ENCODE measurements at regions not wholly inside any gene's neighbourhood (a gene's known extent, or its start where the extent isn't known, plus 50 kb on each side); places are given as distances from the start of the nearest gene placed in this dataset.
"Not testable (repeated sequence)": the region's sequence is repeated elsewhere in the genome, so short reads cannot be mapped to it uniquely, and the experiment has no call there.

DNA sequence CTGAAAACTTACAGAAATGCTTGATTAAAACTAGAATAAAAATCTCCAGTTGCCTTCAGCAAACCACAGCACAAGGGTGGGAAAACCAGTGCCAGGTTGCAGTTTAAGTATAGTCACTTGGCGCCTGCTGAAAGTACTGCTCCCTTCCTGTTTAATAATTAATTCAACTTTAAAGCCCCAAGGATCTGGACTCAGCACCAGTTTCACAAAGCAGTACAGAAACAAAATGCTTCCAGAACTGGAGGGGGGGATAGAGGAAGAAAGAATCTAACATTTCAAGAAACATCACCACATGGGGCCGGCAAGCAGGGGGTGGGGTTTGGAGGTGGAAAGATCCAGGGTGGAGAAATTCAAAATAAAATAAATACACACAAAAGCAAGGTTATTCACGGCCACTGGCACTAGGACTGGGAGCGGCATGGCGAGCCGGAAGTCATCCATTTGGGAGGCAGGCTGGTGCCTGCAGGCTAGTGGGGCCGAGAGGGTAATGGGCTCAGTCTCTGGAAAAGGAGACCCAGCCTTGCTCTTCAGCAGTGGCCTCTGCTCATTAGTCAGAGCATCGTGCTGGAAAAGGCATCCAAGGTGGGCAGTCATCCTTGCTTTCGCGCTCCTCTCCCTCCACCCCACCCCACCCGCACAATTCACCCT, 85.8 kb downstream of the POU3F3 start:
- no peak overlapping the region for H3K4me3 Mint-ChIP-seq
- CTCF ChIA-PET: no interaction called here

DNA sequence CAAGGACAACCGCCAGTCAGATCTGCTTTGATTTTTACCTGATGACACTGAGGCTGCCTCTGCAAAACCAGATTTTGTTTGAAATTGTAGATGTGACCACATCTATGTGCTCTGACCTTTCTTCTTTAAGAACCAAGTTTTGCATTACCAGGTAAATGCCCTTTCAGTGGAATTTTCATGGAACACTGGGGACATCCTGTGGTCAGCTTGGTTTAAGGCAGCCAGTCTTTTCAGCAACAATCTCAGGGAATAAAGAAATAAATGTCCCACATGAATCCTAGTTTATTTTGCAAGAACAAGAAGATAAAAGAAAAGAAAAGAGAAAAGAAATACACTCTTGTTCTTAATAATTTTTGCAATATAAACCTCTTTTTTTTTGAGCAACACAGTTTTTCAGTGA, 90.6 kb downstream of the POU3F3 start:
- Mint-ChIP-seq H3K27ac (no peak overlapping the region), H3K4me3 (no peak overlapping the region), H3K4me1 (no peaks in the 10 kb centered on the region), H3K36me3 (ENCODE audit: low read depth) (no peaks in the 10 kb centered on the region), H3K27me3 (peaks cover 16% of the 10 kb centered on the region), H3K9me3 (ENCODE audit: low read depth) (no peaks in the 10 kb centered on the region)
- intact Hi-C loops (cut with DNase I, micrococcal nuclease): no loop called here
- ATAC-seq (no peak), DNase-seq (no peak)
- ChIA-PET CTCF (no interaction called here), POLR2A (no interaction called here)

More for the DNA sequence above, 85.8 kb downstream of the POU3F3 start:
- POLR2A ChIA-PET: no interaction called here
- intact Hi-C loops (cut with DNase I, micrococcal nuclease): no loop called here
- Mint-ChIP-seq H3K27me3 (peaks cover 8% of the 10 kb centered on the region), H3K9me3 (ENCODE audit: low read depth) (no peaks in the 10 kb centered on the region), H3K4me1 (peaks cover 9% of the 10 kb centered on the region), H3K36me3 (ENCODE audit: low read depth) (no peaks in the 10 kb centered on the region), H3K27ac (no peak overlapping the region)
- DNase-seq (no peak), ATAC-seq (no peak)

DNA sequence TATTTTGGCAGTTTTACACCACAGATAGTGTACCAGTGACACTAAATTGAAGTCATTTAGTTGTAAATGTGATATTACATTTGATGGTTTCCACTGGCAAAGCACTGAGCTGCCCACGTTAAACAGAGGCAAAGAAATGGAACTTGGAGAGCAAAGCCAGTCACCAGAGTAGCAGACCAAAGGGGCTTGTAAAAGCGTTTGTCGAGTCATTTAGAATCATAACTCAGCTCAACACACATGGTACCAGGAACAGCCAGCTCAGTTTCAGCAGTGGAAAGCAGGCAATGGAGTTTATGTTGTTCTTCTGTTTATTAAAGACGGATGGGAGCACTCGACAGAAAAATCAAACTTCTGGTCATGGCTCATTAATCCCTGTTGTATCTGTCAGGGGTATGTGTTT, 91.2 kb downstream of the POU3F3 start:
- H3K27ac Mint-ChIP-seq: no peak overlapping the region
- ChIA-PET POLR2A (interaction anchor here (0.5 kb wide), 1 partner anchor 104 kb away, joined by 4 read pairs; no protein-coding TSS in a partner anchor), CTCF (no interaction called here)
- DNase-seq: no peak
- no peak for ATAC-seq
- H3K36me3 Mint-ChIP-seq (ENCODE audit: low read depth): no peaks in the 10 kb centered on the region
- no peaks in the 10 kb centered on the region for H3K4me1 Mint-ChIP-seq
- H3K4me3 Mint-ChIP-seq: no peak overlapping the region
- intact Hi-C loops (cut with DNase I, micrococcal nuclease): no loop called here
- H3K27me3 Mint-ChIP-seq: peaks cover 16% of the 10 kb centered on the region
- H3K9me3 Mint-ChIP-seq (ENCODE audit: low read depth): no peaks in the 10 kb centered on the region

DNA sequence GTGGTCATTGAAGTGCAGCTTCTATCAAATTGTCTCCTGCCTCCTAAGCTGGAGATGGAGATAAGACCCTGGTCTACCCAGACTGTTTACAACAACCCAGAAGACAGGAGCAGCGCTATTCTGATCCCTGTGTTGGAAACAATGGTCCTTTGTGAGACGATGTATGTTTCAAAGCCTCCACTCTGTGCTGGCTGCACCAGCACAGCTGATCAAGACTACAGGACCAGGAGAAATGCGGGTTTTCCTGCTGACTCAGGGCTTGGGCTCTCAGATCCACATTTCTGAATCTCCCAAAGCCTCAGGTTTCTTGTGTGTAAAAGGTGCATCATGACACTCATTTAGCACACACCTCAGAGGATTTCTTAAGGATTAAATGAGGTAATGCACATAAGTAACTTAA, 92.0 kb downstream of the POU3F3 start:
- POLR2A ChIA-PET: interaction anchor here (0.5 kb wide), 1 partner anchor 105 kb away, joined by 4 read pairs; no protein-coding TSS in a partner anchor
- Mint-ChIP-seq H3K4me3 (no peak overlapping the region), H3K27ac (no peak overlapping the region), H3K36me3 (ENCODE audit: low read depth) (no peaks in the 10 kb centered on the region), H3K9me3 (ENCODE audit: low read depth) (no peaks in the 10 kb centered on the region), H3K4me1 (no peaks in the 10 kb centered on the region), H3K27me3 (peaks cover 12% of the 10 kb centered on the region)
- ATAC-seq (no peak), DNase-seq (no peak)
- intact Hi-C loops (cut with DNase I, micrococcal nuclease): no loop called here
- CTCF ChIA-PET: no interaction called here

DNA sequence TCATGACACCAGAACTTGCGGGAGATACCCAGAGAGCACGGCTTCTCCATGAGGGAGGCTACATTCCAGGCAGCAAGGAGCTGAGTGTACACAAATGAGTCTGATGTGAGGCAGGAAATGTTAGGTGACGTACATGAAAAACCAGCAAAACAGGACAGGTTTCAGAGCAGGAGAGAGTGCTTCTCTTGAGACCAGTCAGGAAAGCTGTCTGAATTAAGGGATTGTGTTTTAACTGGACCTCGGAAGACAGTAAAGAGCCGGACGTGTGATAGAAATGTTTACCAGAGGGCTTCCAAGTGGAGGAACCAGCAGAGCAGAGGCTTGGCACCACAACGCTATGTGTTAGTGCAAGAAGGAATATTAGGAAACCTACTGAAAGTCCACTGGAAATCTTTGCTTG, 90.4 kb upstream of the MRPS9 start:
- intact Hi-C loops (cut with DNase I, micrococcal nuclease): not testable (repeated sequence)

DNA sequence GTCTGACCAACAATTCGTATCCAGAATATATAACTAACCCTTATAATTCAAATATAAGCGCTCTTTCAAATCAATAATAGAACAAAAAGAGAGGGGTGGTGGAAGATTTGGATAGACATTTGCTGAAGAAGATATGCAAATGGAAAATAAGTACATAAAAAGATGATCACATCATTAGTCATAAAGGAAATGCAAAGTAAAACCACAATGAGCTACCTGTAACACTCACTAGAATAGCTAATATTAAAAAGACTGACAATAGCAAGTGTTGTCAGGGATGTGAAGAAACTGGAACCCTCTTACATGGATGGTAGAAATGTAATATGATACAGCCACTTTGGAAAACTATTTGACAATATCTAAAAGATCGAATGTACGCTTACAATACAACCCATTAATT, 84.9 kb upstream of the MRPS9 start:
- DNase-seq (no peak), ATAC-seq (no peak)
- Mint-ChIP-seq H3K27me3 (peaks cover 4% of the 10 kb centered on the region), H3K9me3 (ENCODE audit: low read depth) (no peaks in the 10 kb centered on the region), H3K27ac (no peak overlapping the region), H3K4me3 (no peak overlapping the region), H3K36me3 (ENCODE audit: low read depth) (no peaks in the 10 kb centered on the region), H3K4me1 (no peaks in the 10 kb centered on the region)
- intact Hi-C loops (cut with DNase I, micrococcal nuclease): no loop called here
- CTCF ChIA-PET: no interaction called here
- POLR2A ChIA-PET: no interaction called here

More for the DNA sequence above, 90.4 kb upstream of the MRPS9 start:
- ATAC-seq; H3K36me3 Mint-ChIP-seq (ENCODE audit: low read depth); H3K4me3 Mint-ChIP-seq; H3K9me3 Mint-ChIP-seq (ENCODE audit: low read depth); POLR2A ChIA-PET; H3K27ac Mint-ChIP-seq; DNase-seq; CTCF ChIA-PET; H3K4me1 Mint-ChIP-seq: not testable (repeated sequence)
- H3K27me3 Mint-ChIP-seq: peaks cover 10% of the 10 kb centered on the region

DNA sequence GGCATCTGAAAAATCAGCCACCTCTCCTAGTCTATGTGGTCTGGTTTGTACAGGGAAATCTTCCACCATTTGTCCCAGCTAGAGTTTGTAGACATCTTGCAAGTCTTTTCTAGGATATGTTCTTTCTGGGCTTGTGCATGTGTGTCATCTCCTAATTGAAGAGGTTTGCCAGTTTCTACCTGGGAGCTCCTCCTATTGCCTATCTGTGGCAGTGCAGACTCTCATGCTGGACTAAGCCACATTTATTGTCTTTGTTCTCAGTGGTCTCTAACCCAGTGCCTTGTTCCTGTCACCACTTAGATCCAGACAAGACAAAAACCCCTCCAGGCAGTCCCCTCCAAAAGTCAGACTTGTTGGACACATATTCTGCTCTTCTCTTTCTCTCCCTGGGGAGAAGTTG, 72.0 kb upstream of the MRPS9 start:
- Mint-ChIP-seq H3K36me3 (ENCODE audit: low read depth) (peaks cover 3% of the 10 kb centered on the region), H3K27ac (no peak overlapping the region), H3K27me3 (peaks cover 21% of the 10 kb centered on the region), H3K4me1 (no peaks in the 10 kb centered on the region), H3K4me3 (no peak overlapping the region), H3K9me3 (ENCODE audit: low read depth) (peaks cover 21% of the 10 kb centered on the region)
- DNase-seq (no peak), ATAC-seq (no peak)
- intact Hi-C loops (cut with DNase I, micrococcal nuclease): no loop called here
- ChIA-PET POLR2A (no interaction called here), CTCF (no interaction called here)

DNA sequence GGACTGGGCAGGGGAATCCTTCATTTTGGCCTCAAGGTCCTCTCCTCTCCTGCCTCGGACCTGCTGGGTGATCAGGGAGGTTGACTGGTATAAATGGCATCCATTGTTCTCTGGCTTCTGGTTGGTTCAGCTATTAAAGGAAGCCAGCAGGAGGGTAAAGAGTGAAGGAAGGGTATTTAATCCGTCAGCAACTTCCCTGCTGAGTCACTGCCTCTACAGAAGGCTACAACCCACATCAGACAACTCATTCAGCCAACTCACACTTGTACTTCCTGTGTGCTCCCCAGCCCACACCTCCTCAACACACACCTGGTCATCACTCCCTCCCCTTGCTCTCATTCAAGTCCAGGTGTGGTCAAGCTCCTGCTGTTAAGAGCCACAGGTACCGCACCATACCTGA, 68.3 kb upstream of the MRPS9 start:
- ATAC-seq: peak; percentile 30
- no peak overlapping the region for H3K4me3 Mint-ChIP-seq
- H3K4me1 Mint-ChIP-seq: no peaks in the 10 kb centered on the region
- intact Hi-C loops (cut with DNase I, micrococcal nuclease): no loop called here
- ChIA-PET POLR2A (no interaction called here), CTCF (no interaction called here)
- peaks cover 4% of the 10 kb centered on the region for H3K9me3 Mint-ChIP-seq (ENCODE audit: low read depth)
- peak; percentile 6 for DNase-seq
- no peaks in the 10 kb centered on the region for H3K36me3 Mint-ChIP-seq (ENCODE audit: low read depth)
- H3K27ac Mint-ChIP-seq: no peak overlapping the region
- H3K27me3 Mint-ChIP-seq: peaks cover 13% of the 10 kb centered on the region

DNA sequence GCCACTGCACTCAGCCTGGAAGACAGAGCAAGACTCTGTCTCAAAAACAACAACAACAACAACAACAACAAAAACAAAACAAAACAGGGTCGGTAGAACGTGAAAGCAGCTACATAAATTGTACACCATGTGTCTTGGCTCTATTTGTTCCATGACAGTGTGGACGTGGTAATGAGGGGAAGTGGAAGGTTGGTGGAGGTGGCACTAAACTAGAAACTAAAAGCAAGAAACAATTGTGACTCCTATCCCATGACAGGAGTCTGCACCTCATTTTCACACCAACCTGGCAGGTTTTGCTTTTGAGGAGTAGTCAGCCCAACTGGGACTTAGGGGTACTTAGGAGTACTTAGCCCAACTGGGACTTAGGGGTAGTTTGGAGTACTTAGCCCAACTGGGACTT, 62.5 kb upstream of the MRPS9 start:
- POLR2A ChIA-PET: no interaction called here
- Mint-ChIP-seq H3K4me1 (peaks cover 6% of the 10 kb centered on the region), H3K27me3 (peaks cover 3% of the 10 kb centered on the region), H3K9me3 (ENCODE audit: low read depth) (no peaks in the 10 kb centered on the region), H3K36me3 (ENCODE audit: low read depth) (no peaks in the 10 kb centered on the region), H3K27ac (no peak overlapping the region), H3K4me3 (no peak overlapping the region)
- no peak for DNase-seq
- intact Hi-C loops (cut with DNase I, micrococcal nuclease): no loop called here
- peak; percentile 19 for ATAC-seq
- CTCF ChIA-PET: interaction anchor here (0.8 kb wide), 3 partner anchors 10 to 733 kb away, joined by 3 to 4 read pairs (median 3); no protein-coding TSS in a partner anchor

DNA sequence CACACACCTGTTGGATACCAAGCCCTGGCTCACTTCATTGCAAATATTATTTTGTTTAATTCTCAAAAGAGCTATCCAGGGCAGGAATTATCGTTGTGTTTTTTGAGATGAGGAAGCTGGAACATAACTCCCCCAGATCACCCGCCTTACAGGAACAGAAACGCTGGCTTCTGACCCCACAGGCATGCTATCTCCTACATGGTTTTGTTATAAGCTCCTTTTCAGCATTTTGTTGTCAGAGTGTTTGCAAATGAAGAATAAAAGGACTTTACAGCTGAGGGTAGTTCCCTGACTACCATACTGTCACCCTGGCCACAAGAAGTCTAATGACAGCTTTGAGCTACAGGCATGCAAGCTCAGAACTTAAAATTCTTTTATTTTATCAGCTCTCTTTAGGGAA, 62.0 kb upstream of the MRPS9 start:
- CTCF ChIA-PET: interaction anchor here (0.8 kb wide), 3 partner anchors 9 to 734 kb away, joined by 3 to 4 read pairs (median 3); no protein-coding TSS in a partner anchor
- no peaks in the 10 kb centered on the region for H3K9me3 Mint-ChIP-seq (ENCODE audit: low read depth)

DNA sequence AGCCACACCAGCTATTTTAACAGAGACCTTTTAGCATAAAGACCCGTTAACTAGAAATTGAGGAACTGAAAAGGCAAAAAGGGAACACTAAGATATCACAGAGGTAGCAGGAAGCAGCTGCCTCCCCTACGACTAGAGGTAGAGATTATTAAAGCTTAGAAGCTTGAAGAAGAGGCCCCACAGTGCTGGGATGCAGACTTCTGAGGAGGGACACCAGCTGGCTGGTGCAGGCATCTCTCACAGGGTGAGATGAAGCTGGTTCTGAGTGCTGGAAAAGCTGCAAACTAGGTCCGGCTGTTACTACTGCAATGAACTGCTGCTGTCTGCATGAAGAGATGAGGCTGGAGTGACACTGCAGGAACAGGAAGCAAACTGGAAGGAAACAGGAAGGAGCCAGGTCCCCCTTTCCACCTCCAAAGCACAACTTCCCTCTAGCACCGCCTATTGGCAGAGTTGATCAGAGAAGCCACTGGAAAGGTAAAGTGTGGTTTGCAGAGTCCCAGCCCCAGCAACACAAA, 61.2 kb upstream of the MRPS9 start:
- POLR2A ChIA-PET: no interaction called here
- ATAC-seq (peak; percentile 49), DNase-seq (peak; percentile 48)
- CTCF ChIA-PET: no interaction called here
- Mint-ChIP-seq H3K4me1 (peaks cover 6% of the 10 kb centered on the region), H3K36me3 (ENCODE audit: low read depth) (no peaks in the 10 kb centered on the region), H3K27ac (no peak overlapping the region), H3K27me3 (no peaks in the 10 kb centered on the region), H3K4me3 (peak overlapping the region; percentile 24), H3K9me3 (ENCODE audit: low read depth) (no peaks in the 10 kb centered on the region)
- intact Hi-C loops (cut with DNase I, micrococcal nuclease): no loop called here

More for the DNA sequence above, 62.0 kb upstream of the MRPS9 start:
- Mint-ChIP-seq H3K36me3 (ENCODE audit: low read depth) (no peaks in the 10 kb centered on the region), H3K27ac (no peak overlapping the region), H3K27me3 (peaks cover 2% of the 10 kb centered on the region), H3K4me1 (peaks cover 6% of the 10 kb centered on the region), H3K4me3 (no peak overlapping the region)
- POLR2A ChIA-PET: no interaction called here
- ATAC-seq (no peak), DNase-seq (no peak)
- intact Hi-C loops (cut with DNase I, micrococcal nuclease): no loop called here

DNA sequence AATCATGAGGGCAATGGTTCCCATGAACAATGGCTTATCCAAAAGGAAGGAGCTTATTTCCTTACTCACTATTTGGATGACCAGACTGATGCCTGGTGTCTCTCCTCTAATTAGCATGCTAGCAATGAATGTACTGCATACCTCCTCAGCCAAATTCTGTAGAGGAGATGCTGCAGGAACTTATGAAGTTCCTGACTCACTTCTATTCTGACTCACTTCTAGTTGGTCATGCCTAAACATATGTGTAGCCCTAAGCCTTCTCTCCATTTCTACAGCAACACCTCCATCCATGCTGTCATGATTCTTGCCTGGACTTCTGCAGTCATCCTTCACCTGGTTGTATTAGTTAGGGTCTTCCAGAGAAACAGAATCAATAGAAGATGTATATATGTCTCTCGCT, 59.9 kb upstream of the MRPS9 start:
- DNase-seq: no peak
- Mint-ChIP-seq H3K36me3 (ENCODE audit: low read depth) (no peaks in the 10 kb centered on the region), H3K27me3 (no peaks in the 10 kb centered on the region), H3K27ac (no peak overlapping the region), H3K9me3 (ENCODE audit: low read depth) (no peaks in the 10 kb centered on the region), H3K4me3 (no peak overlapping the region), H3K4me1 (peaks cover 6% of the 10 kb centered on the region)
- POLR2A ChIA-PET: no interaction called here
- intact Hi-C loops (cut with DNase I, micrococcal nuclease): no loop called here
- CTCF ChIA-PET: no interaction called here
- ATAC-seq: peak; percentile 74
